ENCODE measurements at regions not wholly inside any gene's neighbourhood (a gene's known extent, or its start where the extent isn't known, plus 50 kb on each side); places are given as distances from the start of the nearest gene placed in this dataset.

DNA sequence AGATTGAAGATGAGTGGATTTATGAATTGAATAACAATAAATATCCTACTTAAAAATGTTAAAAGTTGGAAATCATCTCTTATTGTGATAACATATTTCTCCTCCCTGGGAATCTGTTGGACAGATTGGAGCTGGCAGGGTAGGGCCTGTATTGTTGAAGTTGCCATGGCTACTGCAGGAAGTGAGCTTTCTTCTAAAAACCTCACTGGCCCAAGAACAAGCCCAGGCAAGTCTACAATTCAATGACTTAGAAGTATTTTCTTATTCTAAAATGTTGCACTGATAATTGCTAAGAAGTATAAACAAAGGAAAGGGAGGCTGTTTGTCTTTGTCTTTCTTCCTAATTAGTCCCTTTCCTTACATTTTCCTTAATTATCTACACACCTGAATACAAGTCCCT lies 112.1 kb downstream of the DLEU7 start:
- Histone ChIP-seq H2AFZ (ENCODE audit: low read depth, low read length, severe bottlenecking) (no peak overlapping the region), H3K27ac (ENCODE audit: low read depth, low read length) (no peak overlapping the region), H3K9me2 (replicated peaks; ENCODE audit: insufficient read depth, low read length) (no peaks in the 10 kb centered on the region), H3F3A (ENCODE audit: insufficient read depth) (no peaks in the 10 kb centered on the region), H3K79me2 (ENCODE audit: insufficient read depth, low read length) (no peaks in the 10 kb centered on the region), H3K36me3 (ENCODE audit: low read length) (no peaks in the 10 kb centered on the region), H3K9me3 (ENCODE audit: insufficient read depth, low read length) (no peaks in the 10 kb centered on the region; the same call in 1 of the 2 replicates), H3K4me2 (ENCODE audit: low read depth, low read length, poor library complexity, severe bottlenecking) (no peak overlapping the region), H3K27me3 (ENCODE audit: low read length) (no peaks in the 10 kb centered on the region), H3K9ac (ENCODE audit: low read length) (no peak overlapping the region), H3K4me3 (ENCODE audit: insufficient read depth, low read length, poor library complexity, severe bottlenecking) (no peak overlapping the region), H4K20me1 (ENCODE audit: low read depth, low read length) (no peaks in the 10 kb centered on the region)
- TF ChIP-seq, protein P1, sequence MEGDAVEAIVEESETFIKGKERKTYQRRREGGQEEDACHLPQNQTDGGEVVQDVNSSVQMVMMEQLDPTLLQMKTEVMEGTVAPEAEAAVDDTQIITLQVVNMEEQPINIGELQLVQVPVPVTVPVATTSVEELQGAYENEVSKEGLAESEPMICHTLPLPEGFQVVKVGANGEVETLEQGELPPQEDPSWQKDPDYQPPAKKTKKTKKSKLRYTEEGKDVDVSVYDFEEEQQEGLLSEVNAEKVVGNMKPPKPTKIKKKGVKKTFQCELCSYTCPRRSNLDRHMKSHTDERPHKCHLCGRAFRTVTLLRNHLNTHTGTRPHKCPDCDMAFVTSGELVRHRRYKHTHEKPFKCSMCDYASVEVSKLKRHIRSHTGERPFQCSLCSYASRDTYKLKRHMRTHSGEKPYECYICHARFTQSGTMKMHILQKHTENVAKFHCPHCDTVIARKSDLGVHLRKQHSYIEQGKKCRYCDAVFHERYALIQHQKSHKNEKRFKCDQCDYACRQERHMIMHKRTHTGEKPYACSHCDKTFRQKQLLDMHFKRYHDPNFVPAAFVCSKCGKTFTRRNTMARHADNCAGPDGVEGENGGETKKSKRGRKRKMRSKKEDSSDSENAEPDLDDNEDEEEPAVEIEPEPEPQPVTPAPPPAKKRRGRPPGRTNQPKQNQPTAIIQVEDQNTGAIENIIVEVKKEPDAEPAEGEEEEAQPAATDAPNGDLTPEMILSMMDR (IDR thresholded peaks at IDR 0.05; ENCODE audit: insufficient read depth, low read length, poor library complexity, severe bottlenecking): no peak
- TF ChIP-seq EZH2phosphoT487 (conservative IDR thresholded peaks at IDR 0.05; ENCODE audit: low read length): no peak

DNA sequence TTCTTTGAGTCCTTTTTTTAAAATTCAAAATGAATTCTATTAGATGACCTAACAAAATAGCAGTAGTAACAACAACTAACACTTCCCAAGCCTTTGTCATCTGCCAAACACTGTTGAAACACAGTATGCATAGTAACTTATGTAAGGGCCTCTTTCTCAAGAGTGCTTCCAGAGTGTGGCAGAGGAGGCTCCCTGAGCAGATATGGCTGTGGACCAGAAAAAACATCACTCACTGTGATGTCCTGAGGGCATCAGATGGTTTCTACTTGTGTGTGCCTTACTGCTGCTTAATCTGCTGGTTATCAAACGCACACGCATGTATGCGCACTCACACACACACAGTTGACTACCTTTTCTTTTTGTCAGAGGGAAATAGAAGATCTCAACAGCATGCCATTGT lies 110.8 kb downstream of the DLEU7 start:
- no peak overlapping the region for H3K27ac ChIP-seq (ENCODE audit: low read depth, low read length)
- no peak overlapping the region for H3K4me2 ChIP-seq (ENCODE audit: low read depth, low read length, poor library complexity, severe bottlenecking)
- no peaks in the 10 kb centered on the region for H3K36me3 ChIP-seq (ENCODE audit: low read length)
- H3K27me3 ChIP-seq (ENCODE audit: low read length): no peaks in the 10 kb centered on the region
- no peaks in the 10 kb centered on the region; the same call in 1 of the 2 replicates for H3K9me3 ChIP-seq (ENCODE audit: insufficient read depth, low read length)
- no peaks in the 10 kb centered on the region for H3F3A ChIP-seq (ENCODE audit: insufficient read depth)
- H3K9ac ChIP-seq (ENCODE audit: low read length): no peak overlapping the region
- H4K20me1 ChIP-seq (ENCODE audit: low read depth, low read length): no peaks in the 10 kb centered on the region
- H3K4me3 ChIP-seq (ENCODE audit: insufficient read depth, low read length, poor library complexity, severe bottlenecking): no peak overlapping the region
- no peak overlapping the region for H2AFZ ChIP-seq (ENCODE audit: low read depth, low read length, severe bottlenecking)
- no peaks in the 10 kb centered on the region for H3K79me2 ChIP-seq (ENCODE audit: insufficient read depth, low read length)
- no peaks in the 10 kb centered on the region for H3K9me2 ChIP-seq (replicated peaks; ENCODE audit: insufficient read depth, low read length)
- TF ChIP-seq, protein P1 (IDR thresholded peaks at IDR 0.05; ENCODE audit: insufficient read depth, low read length, poor library complexity, severe bottlenecking): no peak
- no peak for TF ChIP-seq EZH2phosphoT487 (conservative IDR thresholded peaks at IDR 0.05; ENCODE audit: low read length)

DNA sequence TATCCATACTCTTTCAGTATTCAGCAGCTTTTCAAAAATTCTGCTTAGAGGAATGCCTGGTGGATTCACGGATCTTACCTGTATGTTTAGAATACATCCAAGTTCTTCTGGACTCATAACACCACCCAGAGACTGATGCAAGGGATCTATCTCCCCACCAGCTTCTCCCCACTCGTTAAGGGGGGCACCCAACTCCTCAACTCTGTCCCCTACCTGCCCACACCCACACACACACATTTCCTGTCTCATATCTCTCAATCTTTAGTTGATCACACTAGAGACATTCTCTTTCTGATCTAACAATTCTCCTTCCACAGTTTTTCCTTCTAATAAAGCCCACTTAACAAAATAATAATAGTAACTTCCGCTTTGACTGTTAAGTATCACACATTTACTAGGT lies 110.1 kb downstream of the DLEU7 start:
- Histone ChIP-seq H4K20me1 (ENCODE audit: low read depth, low read length) (no peaks in the 10 kb centered on the region), H3K4me3 (ENCODE audit: insufficient read depth, low read length, poor library complexity, severe bottlenecking) (no peak overlapping the region), H3K9me3 (ENCODE audit: insufficient read depth, low read length) (no peaks in the 10 kb centered on the region; the same call in 1 of the 2 replicates), H3K9me2 (replicated peaks; ENCODE audit: insufficient read depth, low read length) (no peaks in the 10 kb centered on the region), H3K27ac (ENCODE audit: low read depth, low read length) (no peak overlapping the region), H3K9ac (ENCODE audit: low read length) (no peak overlapping the region), H3K27me3 (ENCODE audit: low read length) (no peaks in the 10 kb centered on the region), H3K79me2 (ENCODE audit: insufficient read depth, low read length) (no peaks in the 10 kb centered on the region), H2AFZ (ENCODE audit: low read depth, low read length, severe bottlenecking) (no peak overlapping the region), H3K4me2 (ENCODE audit: low read depth, low read length, poor library complexity, severe bottlenecking) (no peak overlapping the region), H3F3A (ENCODE audit: insufficient read depth) (no peaks in the 10 kb centered on the region), H3K36me3 (ENCODE audit: low read length) (no peaks in the 10 kb centered on the region)
- no peak for TF ChIP-seq EZH2phosphoT487 (conservative IDR thresholded peaks at IDR 0.05; ENCODE audit: low read length)
- TF ChIP-seq, protein P1 (IDR thresholded peaks at IDR 0.05; ENCODE audit: insufficient read depth, low read length, poor library complexity, severe bottlenecking): no peak

Measured in SU-DHL-6 (cell line).